ENCODE measurements at regions not wholly inside any gene's neighbourhood (a gene's known extent, or its start where the extent isn't known, plus 50 kb on each side); places are given as distances from the start of the nearest gene placed in this dataset.

DNA sequence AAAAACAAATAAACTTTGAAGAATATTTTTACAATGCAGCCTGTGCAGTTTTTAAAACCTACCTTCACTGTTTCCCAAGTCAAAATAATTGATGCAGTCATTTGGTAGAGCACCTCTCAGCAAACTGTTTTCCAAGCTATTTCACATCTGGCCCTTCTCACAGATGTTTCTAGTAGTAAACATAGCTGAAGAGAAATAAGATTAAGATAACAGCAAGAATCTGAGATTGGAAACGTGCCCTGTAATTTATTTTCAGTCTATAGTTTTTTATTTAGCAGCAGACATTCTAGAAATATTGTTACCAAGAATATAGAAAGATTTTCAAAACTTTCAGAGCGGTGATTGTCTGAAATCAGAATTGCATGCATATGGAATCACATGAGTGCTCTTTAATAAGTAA, 440.2 kb downstream of the TRIB2 start:
- TF ChIP-seq RAD51 (IDR thresholded peaks at IDR 0.05; ENCODE audit: borderline replicate concordance, low read depth): no peak
- TF ChIP-seq BRF1 (IDR thresholded peaks at IDR 0.05; ENCODE audit: borderline replicate concordance, extremely low read depth, insufficient read length): no peak
- TF ChIP-seq, protein P1, sequence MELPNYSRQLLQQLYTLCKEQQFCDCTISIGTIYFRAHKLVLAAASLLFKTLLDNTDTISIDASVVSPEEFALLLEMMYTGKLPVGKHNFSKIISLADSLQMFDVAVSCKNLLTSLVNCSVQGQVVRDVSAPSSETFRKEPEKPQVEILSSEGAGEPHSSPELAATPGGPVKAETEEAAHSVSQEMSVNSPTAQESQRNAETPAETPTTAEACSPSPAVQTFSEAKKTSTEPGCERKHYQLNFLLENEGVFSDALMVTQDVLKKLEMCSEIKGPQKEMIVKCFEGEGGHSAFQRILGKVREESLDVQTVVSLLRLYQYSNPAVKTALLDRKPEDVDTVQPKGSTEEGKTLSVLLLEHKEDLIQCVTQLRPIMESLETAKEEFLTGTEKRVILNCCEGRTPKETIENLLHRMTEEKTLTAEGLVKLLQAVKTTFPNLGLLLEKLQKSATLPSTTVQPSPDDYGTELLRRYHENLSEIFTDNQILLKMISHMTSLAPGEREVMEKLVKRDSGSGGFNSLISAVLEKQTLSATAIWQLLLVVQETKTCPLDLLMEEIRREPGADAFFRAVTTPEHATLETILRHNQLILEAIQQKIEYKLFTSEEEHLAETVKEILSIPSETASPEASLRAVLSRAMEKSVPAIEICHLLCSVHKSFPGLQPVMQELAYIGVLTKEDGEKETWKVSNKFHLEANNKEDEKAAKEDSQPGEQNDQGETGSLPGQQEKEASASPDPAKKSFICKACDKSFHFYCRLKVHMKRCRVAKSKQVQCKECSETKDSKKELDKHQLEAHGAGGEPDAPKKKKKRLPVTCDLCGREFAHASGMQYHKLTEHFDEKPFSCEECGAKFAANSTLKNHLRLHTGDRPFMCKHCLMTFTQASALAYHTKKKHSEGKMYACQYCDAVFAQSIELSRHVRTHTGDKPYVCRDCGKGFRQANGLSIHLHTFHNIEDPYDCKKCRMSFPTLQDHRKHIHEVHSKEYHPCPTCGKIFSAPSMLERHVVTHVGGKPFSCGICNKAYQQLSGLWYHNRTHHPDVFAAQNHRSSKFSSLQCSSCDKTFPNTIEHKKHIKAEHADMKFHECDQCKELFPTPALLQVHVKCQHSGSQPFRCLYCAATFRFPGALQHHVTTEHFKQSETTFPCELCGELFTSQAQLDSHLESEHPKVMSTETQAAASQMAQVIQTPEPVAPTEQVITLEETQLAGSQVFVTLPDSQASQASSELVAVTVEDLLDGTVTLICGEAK (IDR thresholded peaks at IDR 0.05): no peak
- TF ChIP-seq, protein P1 (CRISPR knock-in tag; IDR thresholded peaks at IDR 0.05): no peak
- no peak for TF ChIP-seq ZFX (CRISPR knock-in tag; IDR thresholded peaks at IDR 0.05)
- TF ChIP-seq, protein P2, sequence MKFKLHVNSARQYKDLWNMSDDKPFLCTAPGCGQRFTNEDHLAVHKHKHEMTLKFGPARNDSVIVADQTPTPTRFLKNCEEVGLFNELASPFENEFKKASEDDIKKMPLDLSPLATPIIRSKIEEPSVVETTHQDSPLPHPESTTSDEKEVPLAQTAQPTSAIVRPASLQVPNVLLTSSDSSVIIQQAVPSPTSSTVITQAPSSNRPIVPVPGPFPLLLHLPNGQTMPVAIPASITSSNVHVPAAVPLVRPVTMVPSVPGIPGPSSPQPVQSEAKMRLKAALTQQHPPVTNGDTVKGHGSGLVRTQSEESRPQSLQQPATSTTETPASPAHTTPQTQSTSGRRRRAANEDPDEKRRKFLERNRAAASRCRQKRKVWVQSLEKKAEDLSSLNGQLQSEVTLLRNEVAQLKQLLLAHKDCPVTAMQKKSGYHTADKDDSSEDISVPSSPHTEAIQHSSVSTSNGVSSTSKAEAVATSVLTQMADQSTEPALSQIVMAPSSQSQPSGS (CRISPR knock-in tag; IDR thresholded peaks at IDR 0.05): no peak
- TF ChIP-seq, protein P3, sequence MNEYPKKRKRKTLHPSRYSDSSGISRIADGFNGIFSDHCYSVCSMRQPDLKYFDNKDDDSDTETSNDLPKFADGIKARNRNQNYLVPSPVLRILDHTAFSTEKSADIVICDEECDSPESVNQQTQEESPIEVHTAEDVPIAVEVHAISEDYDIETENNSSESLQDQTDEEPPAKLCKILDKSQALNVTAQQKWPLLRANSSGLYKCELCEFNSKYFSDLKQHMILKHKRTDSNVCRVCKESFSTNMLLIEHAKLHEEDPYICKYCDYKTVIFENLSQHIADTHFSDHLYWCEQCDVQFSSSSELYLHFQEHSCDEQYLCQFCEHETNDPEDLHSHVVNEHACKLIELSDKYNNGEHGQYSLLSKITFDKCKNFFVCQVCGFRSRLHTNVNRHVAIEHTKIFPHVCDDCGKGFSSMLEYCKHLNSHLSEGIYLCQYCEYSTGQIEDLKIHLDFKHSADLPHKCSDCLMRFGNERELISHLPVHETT (CRISPR knock-in tag; conservative IDR thresholded peaks at IDR 0.05 in 1 of 2, IDR thresholded peaks at IDR 0.05 in 1 of 2): no peak
- TF ChIP-seq, protein P4, sequence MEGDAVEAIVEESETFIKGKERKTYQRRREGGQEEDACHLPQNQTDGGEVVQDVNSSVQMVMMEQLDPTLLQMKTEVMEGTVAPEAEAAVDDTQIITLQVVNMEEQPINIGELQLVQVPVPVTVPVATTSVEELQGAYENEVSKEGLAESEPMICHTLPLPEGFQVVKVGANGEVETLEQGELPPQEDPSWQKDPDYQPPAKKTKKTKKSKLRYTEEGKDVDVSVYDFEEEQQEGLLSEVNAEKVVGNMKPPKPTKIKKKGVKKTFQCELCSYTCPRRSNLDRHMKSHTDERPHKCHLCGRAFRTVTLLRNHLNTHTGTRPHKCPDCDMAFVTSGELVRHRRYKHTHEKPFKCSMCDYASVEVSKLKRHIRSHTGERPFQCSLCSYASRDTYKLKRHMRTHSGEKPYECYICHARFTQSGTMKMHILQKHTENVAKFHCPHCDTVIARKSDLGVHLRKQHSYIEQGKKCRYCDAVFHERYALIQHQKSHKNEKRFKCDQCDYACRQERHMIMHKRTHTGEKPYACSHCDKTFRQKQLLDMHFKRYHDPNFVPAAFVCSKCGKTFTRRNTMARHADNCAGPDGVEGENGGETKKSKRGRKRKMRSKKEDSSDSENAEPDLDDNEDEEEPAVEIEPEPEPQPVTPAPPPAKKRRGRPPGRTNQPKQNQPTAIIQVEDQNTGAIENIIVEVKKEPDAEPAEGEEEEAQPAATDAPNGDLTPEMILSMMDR (IDR thresholded peaks at IDR 0.05 in 2 of 3, conservative IDR thresholded peaks at IDR 0.05 in 1 of 3; ENCODE audit: insufficient read depth in 2 of 3, low read depth in 1 of 3, low read length in 3 of 3): no peak
- TF ChIP-seq EP300 (IDR thresholded peaks at IDR 0.05; ENCODE audit: low read length): no peak
